Posterior cingulate gyrus (tissue), 11 donors: ENCODE measurements at regions not wholly inside any gene's neighbourhood (a gene's known extent, or its start where the extent isn't known, plus 50 kb on each side); places are given as distances from the start of the nearest gene placed in this dataset.

Experiments used
- DNase-seq, 10 donors: peaks; one replicate each; pipeline versions ENCODE4 v3.0.0 to v3.0.0-alpha.2; 2020 to 2021; ENCODE audit warnings: mixed read lengths in 3 of 10
- intact Hi-C: fragments of 100-400 bp; cut with DNase I; formaldehyde crosslinking; loops from one replicate; pipeline ENCODE4 v1.15.1; 2023

DNA sequence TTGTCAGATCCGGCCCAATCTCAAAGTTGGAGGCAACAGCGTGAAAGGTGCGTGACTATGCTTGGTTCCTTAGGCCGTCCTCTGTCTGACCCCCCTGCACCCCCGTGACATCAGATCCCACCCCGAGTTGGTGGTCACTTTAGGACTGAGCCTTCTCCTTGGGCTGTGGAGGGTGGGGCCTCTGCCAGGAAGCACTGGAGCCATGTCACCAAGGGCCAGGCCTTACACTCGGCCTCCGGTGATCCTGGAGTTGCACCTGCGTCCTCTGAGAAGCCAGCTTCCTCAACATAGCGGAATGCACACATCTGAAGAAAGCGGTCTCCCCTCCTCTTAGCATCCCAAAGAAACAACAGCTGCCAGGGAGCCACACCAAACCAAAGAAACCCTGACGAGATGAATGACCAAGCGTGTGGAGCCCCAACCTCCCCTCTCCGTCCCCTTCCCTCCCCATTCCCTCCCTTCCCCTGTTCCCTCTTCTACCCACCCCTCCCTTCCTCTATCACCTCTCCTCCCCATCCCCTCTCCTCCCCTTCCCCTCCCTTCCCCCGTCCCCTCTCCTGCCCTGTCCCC, 182.6 kb downstream of the TTLL2 start:
- DNase-seq = peak in 1 of 10 donors; percentile 34
- intact Hi-C loops = no loop called here

DNA sequence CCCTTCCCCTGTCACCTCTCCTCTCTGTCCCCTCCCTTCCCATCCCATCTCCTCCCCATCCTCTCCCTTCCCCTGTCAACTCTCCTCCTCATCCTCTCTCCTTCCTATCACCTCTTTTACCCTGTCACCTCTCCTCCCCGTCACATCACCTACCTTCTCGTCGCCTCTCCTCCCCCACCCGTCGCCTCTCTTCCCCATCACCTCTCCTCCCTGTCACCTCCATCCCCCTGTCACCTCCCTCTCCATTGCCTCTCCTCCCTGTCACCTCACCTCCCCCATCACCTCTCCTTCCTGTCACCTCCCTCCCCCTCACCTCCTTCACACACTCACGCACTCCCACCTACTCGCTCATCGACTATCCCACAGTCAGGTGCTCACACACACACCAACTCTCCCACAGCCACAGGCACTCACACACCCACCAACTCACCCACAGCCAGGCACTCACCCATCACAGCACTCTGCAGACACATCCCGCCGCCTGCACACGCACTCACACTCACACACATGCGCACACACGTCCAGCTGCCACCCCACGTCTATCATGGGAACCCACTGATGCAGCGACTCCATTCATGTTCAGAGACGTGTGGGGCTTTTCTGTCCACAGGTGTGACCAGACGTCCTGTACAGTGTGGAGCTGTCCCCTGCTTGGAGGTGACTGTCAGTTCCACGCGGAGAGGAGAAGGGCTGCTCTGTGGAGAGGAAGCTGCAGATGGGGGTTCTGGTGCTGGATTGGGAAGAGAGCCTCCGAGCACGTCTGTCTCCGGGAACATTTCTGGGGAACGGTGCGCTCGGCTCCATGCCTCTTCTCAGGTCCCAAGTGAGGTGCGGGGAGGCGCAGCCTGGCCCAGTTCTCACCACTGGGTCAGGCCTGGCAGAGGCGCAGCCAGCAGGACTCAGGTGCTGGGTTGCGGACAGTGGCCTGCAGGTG, 184.3 kb downstream of the TTLL2 start:
- DNase-seq = peak in 2 of 10 donors; percentile 53 to 61
- intact Hi-C loops = no loop called here

DNA sequence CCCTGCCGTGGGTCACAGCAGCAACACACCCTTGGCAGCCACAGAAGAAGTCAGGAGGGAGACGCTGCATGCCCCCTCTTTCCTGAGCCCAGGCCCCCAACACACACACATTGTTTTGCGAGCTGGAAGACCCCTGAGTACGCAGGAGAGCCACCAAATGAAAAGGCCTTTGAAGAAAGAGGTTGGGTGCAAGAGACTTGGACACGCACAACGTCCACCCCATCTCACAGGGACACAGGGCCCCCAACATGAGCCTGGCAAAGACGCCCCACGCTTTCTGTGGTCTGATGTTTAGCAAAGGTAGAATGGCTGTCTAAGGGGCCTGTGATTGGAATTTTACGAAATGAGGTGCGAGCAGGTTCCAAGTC, 185.0 kb downstream of the TTLL2 start:
- intact Hi-C loops = no loop called here
- peak in 2 of 10 donors; percentile 27 to 66 for DNase-seq

DNA sequence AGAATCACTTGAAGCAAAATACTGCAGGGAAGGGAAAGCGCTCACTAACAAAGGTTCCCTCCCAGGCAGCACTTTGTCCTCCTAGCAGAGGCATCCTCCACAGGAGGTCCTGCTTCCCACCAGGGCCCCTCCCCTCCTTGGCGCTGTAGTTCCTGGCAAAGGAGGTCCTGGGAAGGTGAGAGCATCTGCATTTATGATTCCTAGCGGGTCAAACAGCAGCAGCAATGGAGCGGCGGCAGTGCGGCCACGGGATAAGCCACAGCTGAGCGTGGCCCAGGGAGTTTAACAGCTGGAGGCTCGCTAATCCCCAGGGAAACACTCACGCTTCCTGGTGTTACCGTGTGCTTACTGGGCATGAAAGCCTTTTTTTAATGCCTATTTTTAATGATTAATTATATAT, 185.8 kb downstream of the TTLL2 start:
- DNase-seq = peak in 1 of 10 donors; percentile 73

DNA sequence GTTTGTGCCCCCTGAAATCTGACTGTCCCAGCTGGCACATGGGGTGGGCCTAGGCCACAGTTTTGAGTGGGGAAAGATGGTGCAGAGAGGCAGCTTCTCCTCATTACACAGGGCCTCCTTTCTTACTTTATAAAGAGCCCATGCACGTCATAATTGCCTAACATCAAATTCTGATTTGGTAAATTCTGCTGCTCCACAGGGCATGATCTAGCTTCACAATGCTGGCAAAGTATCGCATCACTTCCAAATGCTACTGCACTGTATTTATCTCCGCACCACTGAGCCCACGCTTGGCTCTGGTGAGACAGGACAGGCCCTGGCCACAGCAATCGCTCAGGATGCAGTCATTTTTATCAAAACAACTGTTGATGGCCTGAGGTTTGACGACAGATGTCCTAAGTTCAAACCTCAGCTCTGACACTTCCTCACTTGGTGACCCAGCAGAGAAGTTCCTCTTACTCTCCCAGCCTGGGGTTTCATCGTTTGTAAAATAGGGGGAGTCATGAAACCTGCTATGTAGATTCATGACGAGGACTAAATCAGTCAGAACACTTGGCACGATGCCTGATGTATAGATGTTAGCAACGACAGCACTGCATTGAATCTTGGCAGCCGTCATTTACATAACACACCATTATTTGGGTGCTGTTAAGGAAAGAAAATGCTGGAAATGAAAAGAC, 187.9 kb downstream of the TTLL2 start:
- intact Hi-C loops = no loop called here
- DNase-seq = no peak

More for the DNA sequence above, 185.8 kb downstream of the TTLL2 start:
- intact Hi-C loops = no loop called here

DNA sequence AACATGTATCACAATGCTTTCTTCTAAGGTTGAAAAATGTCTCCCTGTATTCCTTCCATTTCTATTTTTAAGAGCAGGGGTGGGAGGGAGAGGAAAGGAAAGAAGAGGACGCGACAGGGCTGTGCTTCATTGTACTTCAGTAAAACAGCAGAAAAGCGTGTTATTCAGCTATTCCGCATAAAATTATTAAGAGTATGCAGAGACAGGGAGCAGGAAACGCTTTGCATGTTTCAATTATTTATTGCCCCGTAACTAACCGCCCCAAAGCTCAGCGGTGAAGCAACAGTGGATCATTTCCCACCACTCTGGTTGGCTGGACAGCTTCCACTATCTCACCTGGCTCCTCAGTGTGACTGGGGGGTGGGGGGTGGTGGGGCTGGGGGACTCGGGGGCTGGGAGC, 188.9 kb downstream of the TTLL2 start:
- intact Hi-C loops = no loop called here
- no peak for DNase-seq

DNA sequence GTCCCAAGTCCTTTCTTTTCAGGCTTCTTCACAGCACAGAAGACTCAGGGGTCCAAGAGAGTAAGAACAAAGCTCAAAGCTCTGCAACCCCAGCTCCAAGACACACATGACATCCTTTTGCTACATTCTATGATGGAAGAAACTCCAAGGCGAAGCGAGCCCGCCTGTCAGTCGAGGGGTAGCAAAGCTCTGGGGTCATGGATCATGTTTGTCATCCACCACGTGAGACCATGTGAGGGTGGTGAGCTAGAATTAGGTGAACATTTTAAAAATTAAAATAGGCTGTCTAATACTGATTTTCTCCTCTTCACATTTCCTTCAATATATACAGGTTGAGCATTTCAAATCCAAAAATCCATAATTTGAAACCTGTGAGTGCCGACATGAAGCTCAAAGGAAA, 189.6 kb downstream of the TTLL2 start:
- intact Hi-C loops = no loop called here
- DNase-seq = no peak

DNA sequence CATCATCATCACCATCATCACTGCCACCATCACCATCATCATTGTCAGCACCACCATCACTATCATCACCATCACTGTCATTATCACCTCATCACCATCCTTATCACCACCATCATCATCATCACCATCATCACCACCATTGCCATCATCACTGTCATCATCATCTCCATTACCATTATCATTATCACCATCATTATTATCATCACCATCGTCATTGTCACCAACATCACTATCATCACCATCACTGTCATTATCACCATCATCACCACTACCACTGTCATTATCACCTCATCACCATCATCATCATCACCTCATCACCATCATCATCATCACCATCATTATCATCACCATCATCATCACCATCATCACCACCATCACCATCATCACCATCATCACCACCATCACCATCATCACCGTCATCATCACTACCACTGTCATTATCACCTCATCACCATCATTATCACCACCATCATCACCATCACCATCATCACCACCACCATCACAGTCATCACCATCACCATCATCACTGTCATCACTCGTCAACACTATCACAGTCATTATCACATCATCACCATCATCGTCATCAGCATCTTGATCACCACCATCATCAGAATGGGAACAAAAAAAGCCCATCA, 191.1 kb downstream of the TTLL2 start:
- DNase-seq = no peak
- intact Hi-C loops = no loop called here

DNA sequence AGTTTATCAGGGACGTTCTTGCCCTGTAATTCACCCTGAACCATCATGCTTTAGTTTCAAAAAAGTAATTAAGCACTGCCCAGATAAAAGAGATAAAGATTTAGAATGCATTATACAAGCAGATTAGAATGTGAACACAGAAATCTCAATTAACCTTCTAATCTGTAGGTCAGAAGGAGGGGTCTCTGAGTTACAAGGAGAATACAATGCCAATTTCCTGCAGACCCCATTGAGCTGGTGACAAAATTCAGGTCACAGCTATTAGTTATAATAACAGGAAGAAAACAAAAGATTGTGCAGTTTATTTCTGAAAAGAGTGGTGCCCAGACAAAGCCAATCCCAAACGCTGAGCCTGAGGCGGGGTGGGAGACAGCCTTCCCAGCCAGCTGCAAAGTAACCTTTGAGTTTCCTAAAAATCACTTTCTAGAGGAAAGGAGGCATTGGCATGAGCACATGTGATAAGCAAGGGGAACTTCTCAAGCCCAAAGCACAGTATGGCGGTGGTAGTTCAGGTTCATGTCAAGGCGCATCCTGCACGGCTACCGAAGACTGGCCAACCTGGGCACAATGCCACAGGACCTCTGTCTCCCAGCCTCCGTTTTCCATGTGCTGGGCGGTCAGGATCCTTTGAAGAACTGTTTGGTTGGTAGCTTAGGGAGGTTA, 192.5 kb downstream of the TTLL2 start:
- DNase-seq = no peak
- intact Hi-C loops = no loop called here

DNA sequence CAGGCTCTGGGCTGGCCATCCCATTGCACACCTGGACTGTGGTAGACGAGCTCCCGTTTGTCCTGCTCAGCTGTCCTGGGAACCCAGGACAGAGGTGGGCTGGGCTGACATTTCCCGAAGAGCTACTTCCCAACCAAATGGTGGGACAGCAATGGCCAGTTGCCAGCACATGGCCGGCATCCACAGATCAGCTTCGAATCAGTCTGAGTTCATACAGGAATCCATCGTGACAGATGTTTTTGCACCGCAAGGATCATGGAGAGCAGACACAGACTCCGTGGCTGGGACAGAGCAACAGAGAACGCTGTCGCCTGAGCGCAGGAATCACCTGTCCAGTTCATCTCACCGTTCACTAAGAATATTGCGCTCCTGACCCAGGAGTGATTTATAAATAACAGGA, 198.5 kb downstream of the TTLL2 start:
- DNase-seq = no peak
- intact Hi-C loops = no loop called here

DNA sequence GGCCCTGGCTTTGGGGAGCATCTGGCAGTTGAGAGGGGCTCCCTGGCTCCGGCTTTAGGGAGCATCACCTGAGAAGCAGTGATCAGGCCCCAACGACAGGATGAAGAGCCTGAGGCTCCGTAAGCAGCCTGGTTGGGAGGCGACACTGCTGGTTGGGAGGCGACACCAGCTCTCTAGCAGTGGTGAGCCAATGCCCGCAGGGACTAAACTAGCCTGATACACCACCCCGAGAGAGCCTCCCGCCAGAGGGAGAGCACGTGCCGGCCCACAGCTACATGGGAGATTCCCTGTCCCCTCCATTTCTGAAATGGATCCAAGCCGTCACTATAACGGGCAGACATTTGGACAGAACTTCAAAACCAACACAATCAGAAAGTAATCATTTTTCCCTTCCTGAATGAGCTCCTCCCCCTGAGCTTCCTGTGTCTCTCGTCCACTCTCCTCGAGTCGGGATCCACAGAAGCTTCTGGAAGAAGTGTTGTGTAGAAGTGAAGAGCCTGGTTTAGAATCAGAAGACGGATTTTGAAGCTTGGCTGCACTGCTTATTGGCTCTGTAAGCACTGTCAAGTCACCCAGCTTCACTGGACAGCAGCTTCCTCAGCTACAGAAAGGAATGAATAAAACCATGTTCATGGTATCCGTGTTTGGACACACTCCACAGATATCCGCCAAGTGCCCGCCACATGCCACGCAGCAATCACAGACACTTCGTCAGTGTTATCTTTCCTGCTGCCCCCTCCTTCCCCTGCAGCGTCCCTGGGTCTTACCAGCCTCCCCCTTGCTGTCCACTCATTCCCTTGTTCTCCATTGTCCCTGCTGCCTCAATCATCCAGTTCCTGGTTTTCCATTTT, 199.6 kb downstream of the TTLL2 start:
- intact Hi-C loops = no loop called here
- no peak for DNase-seq

DNA sequence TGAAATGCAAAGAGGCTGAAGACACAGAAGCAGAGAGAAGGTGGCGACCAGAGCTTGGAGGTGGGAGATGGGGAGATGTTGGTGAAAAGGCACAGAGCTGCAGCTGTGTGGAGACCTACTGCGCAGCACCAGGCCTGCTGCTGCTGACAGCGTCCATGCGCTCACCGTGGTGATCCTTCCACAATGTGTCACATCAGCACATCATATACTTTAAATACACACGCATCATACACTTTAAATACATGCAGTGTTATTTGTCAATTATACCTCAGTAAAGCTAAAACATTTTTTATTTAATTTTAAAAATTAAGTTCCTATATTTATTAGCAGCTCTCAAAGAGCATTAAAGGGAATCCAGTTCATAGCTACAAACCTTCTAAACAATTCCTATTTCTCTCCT, 200.9 kb downstream of the TTLL2 start:
- intact Hi-C loops = no loop called here
- DNase-seq = no peak

DNA sequence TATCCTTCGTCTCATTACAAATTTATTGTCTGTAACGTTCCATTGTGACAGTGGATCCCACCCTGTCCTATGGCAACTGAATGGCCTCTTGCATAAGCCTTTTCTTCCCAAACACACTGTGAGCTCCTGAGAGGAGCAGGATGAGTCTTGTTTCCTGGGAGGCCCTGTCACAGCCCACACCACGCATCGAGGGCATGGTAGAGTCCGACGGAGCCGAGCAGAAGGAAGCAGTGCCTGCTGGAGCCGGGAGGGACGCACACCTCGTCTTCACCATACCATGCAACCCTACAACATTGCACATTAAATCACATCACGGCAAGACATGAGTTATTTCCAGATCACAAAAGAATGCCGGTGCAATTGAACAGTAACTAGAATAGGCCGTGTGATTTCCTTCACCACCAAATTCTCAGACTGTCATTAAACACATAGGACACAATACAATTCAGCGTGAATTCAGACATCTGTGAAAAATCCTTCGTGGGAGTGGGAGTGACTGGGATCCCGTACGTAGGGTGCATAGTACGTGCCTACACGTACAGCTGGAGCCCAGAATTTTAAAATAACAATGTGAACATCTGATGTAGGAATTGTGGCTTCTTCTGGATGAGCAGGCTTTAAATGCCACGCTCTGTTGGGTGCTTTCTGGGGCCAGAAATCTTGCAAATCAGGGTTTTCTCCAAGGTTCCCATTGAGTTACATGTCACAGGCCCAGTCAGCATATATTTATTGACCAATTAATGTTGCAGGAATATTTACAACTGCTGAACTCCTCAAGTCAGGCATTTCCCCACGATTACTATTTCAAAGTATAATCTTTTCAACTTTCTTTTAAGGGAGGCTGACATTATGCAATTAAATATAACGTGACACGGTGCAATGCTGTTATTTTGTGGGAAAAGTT, 201.8 kb downstream of the TTLL2 start:
- DNase-seq = no peak
- intact Hi-C loops = no loop called here

DNA sequence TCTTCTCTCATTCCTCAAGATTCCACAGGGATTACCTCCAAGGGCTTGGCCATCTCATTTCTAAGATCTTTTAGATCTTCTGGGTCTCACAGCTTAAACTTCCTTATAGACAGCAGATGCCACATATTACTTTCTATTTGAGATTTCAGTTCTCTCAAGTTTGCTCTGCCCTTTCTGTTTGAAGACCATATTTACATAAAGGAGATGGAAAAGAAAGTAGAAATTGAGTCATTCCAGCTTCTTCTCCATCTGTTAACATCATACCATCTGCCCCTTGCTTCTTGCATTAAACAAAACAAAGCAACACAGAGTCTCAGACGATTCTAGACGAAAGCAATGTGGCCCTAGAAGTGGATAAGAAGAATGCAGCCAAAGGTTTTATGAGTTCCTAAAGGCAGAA, 203.4 kb downstream of the TTLL2 start:
- intact Hi-C loops = no loop called here
- DNase-seq = no peak

DNA sequence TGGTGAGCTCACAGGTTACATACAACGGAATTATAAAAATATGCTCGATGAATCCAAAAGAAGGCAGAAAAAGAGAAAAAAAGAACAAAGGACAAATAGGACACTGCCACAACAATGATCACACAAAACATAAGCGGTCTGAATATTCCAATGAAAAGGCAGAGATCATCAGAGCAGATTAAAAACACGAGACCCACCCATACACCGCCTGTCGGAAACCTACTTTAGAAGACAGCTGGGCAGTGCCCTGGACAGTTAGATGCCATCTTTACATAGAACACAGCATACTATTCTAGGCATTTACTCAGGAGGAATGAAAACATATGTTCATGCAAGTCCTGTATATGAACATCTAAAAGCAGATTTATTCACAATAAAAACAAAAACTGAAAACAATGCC, 204.1 kb downstream of the TTLL2 start:
- intact Hi-C loops = no loop called here

DNA sequence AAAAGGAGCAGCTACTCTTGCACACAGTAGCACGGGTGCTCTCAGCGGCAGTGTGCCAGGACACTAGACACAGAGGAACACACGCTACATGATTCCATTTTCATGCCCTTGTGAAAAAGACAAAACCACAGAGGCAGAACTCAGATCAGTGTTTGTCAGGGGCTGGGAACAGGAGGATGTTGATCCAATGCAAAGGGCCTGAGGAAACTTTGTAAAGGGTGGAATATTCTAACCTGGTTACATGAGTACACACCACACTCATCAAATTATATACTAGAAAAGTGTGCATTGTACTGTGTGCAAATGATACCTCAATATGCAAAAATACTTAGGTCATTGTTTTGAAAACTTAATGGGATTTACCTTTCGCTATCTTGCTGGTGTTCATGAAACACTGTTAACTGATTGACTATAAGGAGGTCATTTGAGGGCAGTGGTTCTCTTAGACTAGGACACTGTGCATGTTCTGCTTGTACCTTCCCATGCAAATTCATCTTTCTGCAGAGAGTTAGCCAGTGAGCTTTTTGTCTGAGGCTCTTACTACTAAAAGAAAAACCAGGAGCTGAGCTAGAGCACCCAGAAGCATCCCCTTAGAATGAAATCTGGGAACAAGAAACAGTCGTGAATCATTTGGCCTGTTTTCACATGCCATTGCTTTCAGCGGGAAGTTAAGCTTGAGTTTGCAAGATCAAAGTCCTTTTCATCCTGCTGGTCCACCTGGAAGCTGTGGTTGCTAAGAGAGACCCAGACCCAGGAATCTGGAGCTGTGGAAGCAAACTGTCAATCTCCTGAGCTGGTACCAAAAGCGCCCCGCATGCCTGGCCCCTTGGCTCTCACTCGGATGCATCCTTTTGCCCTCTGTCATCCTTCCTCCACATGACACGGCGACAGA, 204.8 kb downstream of the TTLL2 start:
- no peak for DNase-seq
- intact Hi-C loops = no loop called here

More for the DNA sequence above, 204.1 kb downstream of the TTLL2 start:
- DNase-seq = no peak

DNA sequence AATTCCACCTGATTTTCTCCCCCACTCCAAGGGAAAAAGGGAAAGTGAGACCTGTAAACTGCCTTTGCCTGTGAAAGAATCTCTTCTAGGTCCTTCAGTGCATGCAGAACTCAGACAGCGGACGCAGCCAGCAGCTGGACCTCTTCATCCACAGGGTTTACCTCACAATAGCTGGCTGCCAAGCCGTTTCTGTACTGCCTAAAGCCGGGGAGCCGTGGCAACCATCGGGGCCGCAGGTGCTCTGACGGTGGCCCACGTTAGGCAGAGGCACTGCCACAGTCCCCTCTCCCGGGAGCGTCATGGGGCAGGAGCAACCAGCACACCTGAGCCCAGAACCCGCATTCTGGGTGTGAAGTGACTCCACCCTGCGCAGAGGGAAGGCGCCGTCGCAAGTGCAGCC, 206.1 kb downstream of the TTLL2 start:
- DNase-seq = no peak
- intact Hi-C loops = no loop called here
